Cardiac muscle cell (in vitro differentiated cells and primary cell): ENCODE measurements at regions not wholly inside any gene's neighbourhood (a gene's known extent, or its start where the extent isn't known, plus 50 kb on each side); places are given as distances from the start of the nearest gene placed in this dataset.

Source experiments
- DNase-seq, 2 donors: peaks; one replicate each; pipeline versions ENCODE4 v3.0.0 to v3.0.0-alpha.2; 2010 to 2017; ENCODE audit warnings: low read depth in 1 of 2, low spot score in 1 of 2
- H3K27ac ChIP-seq: fragments of 200-600 bp; sonication (generic); 2 replicates; pipeline ENCODE4 v1.5.1; 2016
- H3K27me3 ChIP-seq: fragments of 200-600 bp; sonication (generic); 2 replicates; pipeline ENCODE4 v1.6.0; 2016; ENCODE audit warnings: control low read depth
- H3K36me3 ChIP-seq: fragments of 200-600 bp; sonication (generic); 2 replicates; pipeline ENCODE4 v1.5.1; 2016; ENCODE audit warnings: control low read depth
- H3K4me1 ChIP-seq: fragments of 200-600 bp; sonication (generic); 2 replicates; pipeline ENCODE4 v1.8.1; 2017; ENCODE audit warnings: low read depth, mild to moderate bottlenecking, mixed run types
- H3K4me3 ChIP-seq: fragments of 200-600 bp; sonication (generic); 2 replicates; pipeline ENCODE4 v1.5.1; 2016; ENCODE audit warnings: mild to moderate bottlenecking
- H3K9me3 ChIP-seq: fragments of 200-600 bp; sonication (generic); 2 replicates; pipeline ENCODE4 v1.5.1; 2017; ENCODE audit warnings: low read depth, mild to moderate bottlenecking, control low read depth
- CTCF ChIP-seq: IDR thresholded peaks from 2 replicates; pipeline ENCODE4 v1.5.1; 2012; ENCODE audit warnings: low read depth, mild to moderate bottlenecking, low read length

GRCh38 chr4:155610143-155610542, 56.5 kb upstream of the GUCY1A1 start:
- peaks cover 7% of the 10 kb centered on the region for H3K4me1 ChIP-seq

GRCh38 chr4:155609455-155610059, 57.1 kb upstream of the GUCY1A1 start:
- Histone ChIP-seq H3K4me1 (peaks cover under 1% of the 10 kb centered on the region), H3K9me3 (no peaks in the 10 kb centered on the region), H3K27me3 (no peaks in the 10 kb centered on the region), H3K36me3 (no peaks in the 10 kb centered on the region), H3K27ac (no peak overlapping the region), H3K4me3 (no peak overlapping the region)
- DNase-seq, result no peak
- no peak for TF ChIP-seq CTCF

More at GRCh38 chr4:155610143-155610542, 56.5 kb upstream of the GUCY1A1 start:
- Histone ChIP-seq H3K27ac (no peak overlapping the region), H3K27me3 (no peaks in the 10 kb centered on the region), H3K36me3 (no peaks in the 10 kb centered on the region), H3K4me3 (no peak overlapping the region), H3K9me3 (no peaks in the 10 kb centered on the region)
- TF ChIP-seq CTCF, result no peak
- no peak for DNase-seq

- H3K27ac ChIP-seq, result no peak overlapping the region
- no peaks in the 10 kb centered on the region for H3K9me3 ChIP-seq
- H3K4me1 ChIP-seq, result no peaks in the 10 kb centered on the region
- H3K4me3 ChIP-seq, result no peak overlapping the region
- no peaks in the 10 kb centered on the region for H3K36me3 ChIP-seq
- no peak for TF ChIP-seq CTCF
- DNase-seq, result peak in 1 of 2 donors; percentile 69
- H3K27me3 ChIP-seq, result no peaks in the 10 kb centered on the region
Observed at GRCh38 chr4:155608225-155608885, 58.3 kb upstream of the GUCY1A1 start.

DNA sequence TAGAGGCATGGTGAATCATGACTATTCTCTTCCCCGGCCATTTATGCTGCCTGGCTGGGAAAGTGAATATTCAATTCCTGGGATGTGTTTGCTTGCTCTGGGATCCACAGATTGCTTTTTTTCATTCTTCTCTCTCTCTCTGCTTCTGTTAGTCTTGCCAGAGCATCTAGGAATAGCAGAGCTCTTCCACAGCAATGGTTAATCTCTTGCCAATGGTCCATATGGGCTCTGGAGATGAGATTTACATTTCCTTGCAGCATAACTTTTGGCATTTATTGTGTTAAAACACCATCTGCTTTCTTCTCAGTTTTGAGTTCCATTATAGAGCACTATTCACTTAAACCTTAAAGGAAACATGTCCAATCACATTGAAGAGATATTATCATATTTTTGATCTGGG, 59.2 kb upstream of the GUCY1A1 start:
- no peak for TF ChIP-seq CTCF
- no peak for DNase-seq
- no peaks in the 10 kb centered on the region for H3K27me3 ChIP-seq
- H3K36me3 ChIP-seq, result no peaks in the 10 kb centered on the region
- H3K4me3 ChIP-seq, result no peak overlapping the region
- H3K9me3 ChIP-seq, result no peaks in the 10 kb centered on the region
- peaks cover 9% of the 10 kb centered on the region for H3K4me1 ChIP-seq
- no peak overlapping the region for H3K27ac ChIP-seq

- Histone ChIP-seq H3K27me3 (no peaks in the 10 kb centered on the region), H3K9me3 (no peaks in the 10 kb centered on the region), H3K4me1 (peaks cover 13% of the 10 kb centered on the region), H3K27ac (no peak overlapping the region), H3K4me3 (no peak overlapping the region), H3K36me3 (no peaks in the 10 kb centered on the region)
- no peak for TF ChIP-seq CTCF
- DNase-seq, result peak in 1 of 2 donors; percentile 96
Observed at GRCh38 chr4:155604718-155605626, 61.7 kb upstream of the GUCY1A1 start.
